ENCODE measurements at regions not wholly inside any gene's neighbourhood (a gene's known extent, or its start where the extent isn't known, plus 50 kb on each side); places are given as distances from the start of the nearest gene placed in this dataset.
A peak's percentile ranks its signal among the peaks of the same experiment; 100 is the strongest.
"Not testable (repeated sequence)": the region's sequence is repeated elsewhere in the genome, so short reads cannot be mapped to it uniquely, and the experiment has no call there.

- DNase-seq = no peak
Observed at GRCh38 chr3:134106580-134106979, 76.9 kb upstream of the SLCO2A1 start.

- no peak for DNase-seq
Observed at GRCh38 chr3:134105876-134106556, 76.3 kb upstream of the SLCO2A1 start.

GRCh38 chr3:134104031-134104430 is 74.3 kb upstream of the SLCO2A1 start:
- DNase-seq = peak; percentile 38

GRCh38 chr3:134103470-134103869 is 73.7 kb upstream of the SLCO2A1 start:
- no peak for DNase-seq

GRCh38 chr3:134102976-134103375 is 73.3 kb upstream of the SLCO2A1 start:
- DNase-seq = no peak

GRCh38 chr3:134096214-134096613 is 66.5 kb upstream of the SLCO2A1 start:
- not testable (repeated sequence) for DNase-seq

GRCh38 chr3:134095005-134095404 is 65.3 kb upstream of the SLCO2A1 start:
- DNase-seq = no peak

GRCh38 chr3:134094491-134094890 is 64.8 kb upstream of the SLCO2A1 start:
- DNase-seq = peak; percentile 76

- peak; percentile 58 for DNase-seq
Observed at GRCh38 chr3:134093956-134094355, 64.2 kb upstream of the SLCO2A1 start.

GRCh38 chr3:134092208-134092701 is 62.5 kb upstream of the SLCO2A1 start:
- no peak for DNase-seq

- no peak for DNase-seq
Observed at GRCh38 chr3:134090031-134090430, 60.3 kb upstream of the SLCO2A1 start.

GRCh38 chr3:134087060-134087974 is 57.6 kb upstream of the SLCO2A1 start:
- no peak for DNase-seq

GRCh38 chr3:134086616-134087015 is 56.9 kb upstream of the SLCO2A1 start:
- no peak for DNase-seq

GRCh38 chr3:134085034-134085775 is 55.5 kb upstream of the SLCO2A1 start:
- no peak for DNase-seq

GRCh38 chr3:134084242-134084950 is 54.7 kb upstream of the SLCO2A1 start:
- DNase-seq = no peak

GRCh38 chr3:134083626-134084241 is 54.0 kb upstream of the SLCO2A1 start:
- no peak for DNase-seq

GRCh38 chr3:134083008-134083407 is 53.3 kb upstream of the SLCO2A1 start:
- DNase-seq = no peak

GRCh38 chr3:134082582-134082981 is 52.9 kb upstream of the SLCO2A1 start:
- DNase-seq = no peak

- DNase-seq = no peak
Observed at GRCh38 chr3:134081211-134081610, 51.5 kb upstream of the SLCO2A1 start.

- no peak for DNase-seq
Observed at GRCh38 chr3:134080761-134081160, 51.0 kb upstream of the SLCO2A1 start.

GRCh38 chr3:134079761-134080160 is 50.0 kb upstream of the SLCO2A1 start:
- DNase-seq = no peak

Measured in fibroblast of skin of right biceps (primary cell).